AG09309 (cell line): ENCODE measurements at regions not wholly inside any gene's neighbourhood (a gene's known extent, or its start where the extent isn't known, plus 50 kb on each side); places are given as distances from the start of the nearest gene placed in this dataset.

ENCODE experiments used
- DNase-seq: peaks from one replicate; pipeline ENCODE4 v3.0.0-alpha.2; 2010; ENCODE audit warnings: low read depth
- H3K4me3 ChIP-seq: 2 replicates; pipeline ENCODE4 v1.5.1; 2011; ENCODE audit warnings: mild to moderate bottlenecking, low read depth, low read length, moderate library complexity; ENCODE audit not compliant: control insufficient read depth
- CTCF ChIP-seq: IDR thresholded peaks from 2 replicates; pipeline ENCODE4 v1.5.1; 2011; ENCODE audit warnings: mild to moderate bottlenecking, low read depth, low read length, inconsistent platforms; ENCODE audit not compliant: insufficient read depth, control insufficient read depth; ENCODE audit errors: missing control alignments

GRCh38 chr10:130455791-130456190 is 319.6 kb downstream of the GLRX3 start:
- no peak overlapping the region for H3K4me3 ChIP-seq
- no peak for DNase-seq
- no peak for TF ChIP-seq CTCF

- no peak for TF ChIP-seq CTCF
- DNase-seq = no peak
Measured at GRCh38 chr10:130456616-130457015, 320.4 kb downstream of the GLRX3 start.

GRCh38 chr10:130458509-130458908 is 322.3 kb downstream of the GLRX3 start:
- no peak for TF ChIP-seq CTCF
- H3K4me3 ChIP-seq = no peak overlapping the region

More at GRCh38 chr10:130456616-130457015, 320.4 kb downstream of the GLRX3 start:
- no peak overlapping the region for H3K4me3 ChIP-seq

GRCh38 chr10:130459011-130459410 is 322.8 kb downstream of the GLRX3 start:
- no peak for DNase-seq
- no peak overlapping the region for H3K4me3 ChIP-seq
- TF ChIP-seq CTCF = no peak

More at GRCh38 chr10:130458509-130458908, 322.3 kb downstream of the GLRX3 start:
- no peak for DNase-seq

GRCh38 chr10:130459851-130460490 is 323.8 kb downstream of the GLRX3 start:
- no peak for DNase-seq
- no peak overlapping the region for H3K4me3 ChIP-seq
- no peak for TF ChIP-seq CTCF

- H3K4me3 ChIP-seq = no peak overlapping the region
- no peak for DNase-seq
- no peak for TF ChIP-seq CTCF
Measured at GRCh38 chr10:130461631-130462030, 325.4 kb downstream of the GLRX3 start.
